GM10248 (cell line): ENCODE measurements at regions not wholly inside any gene's neighbourhood (a gene's known extent, or its start where the extent isn't known, plus 50 kb on each side); places are given as distances from the start of the nearest gene placed in this dataset.

Experiments
- CTCF ChIA-PET: fragments of 300-600 bp; sonication (Branson Sonifier 250); formaldehyde crosslinking; extraction: SDS; loops from one replicate; lab custom pipeline; 2021; ENCODE audit warnings: antibody characterized with exemption; lab: Yijun Ruan, JAX
- POLR2A ChIA-PET: fragments of 350-650 bp; sonication (Branson Sonifier 250); formaldehyde crosslinking; extraction: SDS; loops from one replicate; lab custom pipeline; 2020; ENCODE audit warnings: antibody characterized with exemption; lab: Yijun Ruan, JAX
- DNase-seq: peaks from one replicate; pipeline ENCODE4 v3.0.0; 2012; ENCODE audit errors: extremely low spot score
- TF ChIP-seq, protein P1 (sequence below): IDR thresholded peaks from 2 replicates; pipeline ENCODE4 v1.5.1; 2012; ENCODE audit warnings: mild to moderate bottlenecking, low read depth; ENCODE audit errors: extremely low read depth, missing control alignments, control extremely low read depth

DNA sequence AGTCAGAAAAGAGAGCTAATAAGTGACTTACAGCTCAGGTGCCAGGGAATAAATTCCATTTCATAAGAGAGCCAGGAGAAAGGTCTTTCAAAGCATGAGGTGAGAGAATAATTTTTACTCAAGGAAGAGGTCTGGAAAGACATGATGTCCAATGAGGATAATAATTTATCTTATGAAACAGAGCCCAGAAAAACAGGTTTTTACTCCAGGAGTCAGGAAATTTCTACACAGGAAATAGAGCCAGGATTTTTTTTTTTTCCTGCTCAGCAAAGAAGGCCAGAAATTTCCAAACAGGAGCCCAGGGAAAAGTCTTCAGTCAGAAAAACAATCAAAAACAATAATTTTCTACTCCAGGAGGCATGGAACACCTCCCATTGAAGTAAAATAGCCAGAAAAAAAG is 1185.7 kb upstream of the TSPY4 start:
- TF ChIP-seq, protein P1, sequence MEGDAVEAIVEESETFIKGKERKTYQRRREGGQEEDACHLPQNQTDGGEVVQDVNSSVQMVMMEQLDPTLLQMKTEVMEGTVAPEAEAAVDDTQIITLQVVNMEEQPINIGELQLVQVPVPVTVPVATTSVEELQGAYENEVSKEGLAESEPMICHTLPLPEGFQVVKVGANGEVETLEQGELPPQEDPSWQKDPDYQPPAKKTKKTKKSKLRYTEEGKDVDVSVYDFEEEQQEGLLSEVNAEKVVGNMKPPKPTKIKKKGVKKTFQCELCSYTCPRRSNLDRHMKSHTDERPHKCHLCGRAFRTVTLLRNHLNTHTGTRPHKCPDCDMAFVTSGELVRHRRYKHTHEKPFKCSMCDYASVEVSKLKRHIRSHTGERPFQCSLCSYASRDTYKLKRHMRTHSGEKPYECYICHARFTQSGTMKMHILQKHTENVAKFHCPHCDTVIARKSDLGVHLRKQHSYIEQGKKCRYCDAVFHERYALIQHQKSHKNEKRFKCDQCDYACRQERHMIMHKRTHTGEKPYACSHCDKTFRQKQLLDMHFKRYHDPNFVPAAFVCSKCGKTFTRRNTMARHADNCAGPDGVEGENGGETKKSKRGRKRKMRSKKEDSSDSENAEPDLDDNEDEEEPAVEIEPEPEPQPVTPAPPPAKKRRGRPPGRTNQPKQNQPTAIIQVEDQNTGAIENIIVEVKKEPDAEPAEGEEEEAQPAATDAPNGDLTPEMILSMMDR, result no peak
- POLR2A ChIA-PET, result no interaction called here
- CTCF ChIA-PET, result no interaction called here
- no peak for DNase-seq

DNA sequence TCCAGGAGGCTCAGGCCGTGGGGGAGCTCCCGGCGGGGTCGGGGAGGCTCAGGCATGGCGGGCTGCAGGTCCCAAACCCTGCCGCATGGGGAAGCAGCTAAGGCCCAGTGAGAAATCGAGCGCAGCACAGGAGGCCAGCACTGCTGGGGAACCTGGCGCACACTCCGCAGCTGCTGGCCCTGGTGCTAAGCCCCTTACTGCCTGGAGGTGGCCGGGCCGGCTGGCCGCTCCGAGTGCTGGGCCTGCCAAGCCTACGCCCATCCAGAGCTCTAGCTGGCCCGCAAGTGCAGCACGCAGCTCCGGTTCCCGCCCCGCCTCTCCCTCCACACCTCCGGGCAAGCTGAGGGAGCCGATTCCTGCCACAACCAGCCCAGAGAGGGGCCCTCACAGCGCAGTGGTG is 1208.7 kb upstream of the TSPY4 start:
- DNase-seq, result no peak
- ChIA-PET POLR2A (no interaction called here), CTCF (no interaction called here)
- TF ChIP-seq, protein P1, result no peak

DNA sequence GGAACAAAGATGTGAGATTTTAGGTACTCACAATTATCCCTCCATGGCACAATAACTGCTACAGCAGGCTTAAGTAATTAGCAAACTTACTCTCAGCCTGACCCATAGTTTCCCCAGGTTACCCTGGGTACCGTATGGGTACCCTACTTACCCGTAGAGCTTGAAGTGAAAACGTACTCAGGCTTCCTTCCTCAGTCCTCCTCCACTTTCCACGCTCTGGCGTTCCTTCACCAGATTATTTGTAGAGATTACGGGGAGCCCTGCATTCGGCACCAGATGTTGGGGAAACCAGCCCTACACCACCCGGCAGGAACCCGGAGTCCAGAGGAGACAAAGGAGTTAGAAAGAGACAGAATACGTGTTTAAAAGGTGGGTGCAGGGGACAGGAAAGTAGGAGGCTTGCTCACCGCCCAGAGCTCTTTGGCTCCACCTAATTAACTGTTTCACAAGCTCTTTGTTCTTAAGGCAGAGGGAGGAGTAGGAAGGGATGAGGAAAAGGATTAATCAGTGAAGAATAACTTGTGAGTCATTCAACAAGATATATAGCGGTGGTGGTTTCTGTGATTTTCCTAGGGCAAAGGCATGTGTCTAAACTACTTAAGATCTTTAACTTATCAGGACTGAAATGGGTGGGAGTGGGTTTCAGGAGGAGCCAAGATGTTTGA is 1211.2 kb upstream of the TSPY4 start:
- ChIA-PET CTCF (no interaction called here), POLR2A (no interaction called here)
- TF ChIP-seq, protein P1, result no peak
- no peak for DNase-seq

DNA sequence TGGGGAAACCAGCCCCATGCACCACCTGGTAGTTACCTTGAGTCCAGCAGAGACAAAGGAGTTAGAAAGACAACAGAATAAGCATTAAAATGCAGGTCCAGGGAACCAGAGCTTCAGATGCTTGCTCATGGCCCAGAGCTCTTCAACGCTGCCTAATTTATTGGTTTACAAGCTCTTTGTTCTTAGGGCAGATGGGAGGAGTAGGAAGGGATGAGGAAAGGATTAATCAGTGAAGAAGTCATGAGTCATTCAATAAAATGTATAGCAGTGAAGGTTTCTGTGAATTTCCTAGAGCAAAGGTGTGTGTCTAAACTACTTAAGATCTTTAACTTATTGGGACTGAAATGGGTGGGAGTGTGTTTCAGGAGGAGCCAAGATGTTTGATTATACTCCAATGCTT is 1210.3 kb upstream of the AMELY start:
- DNase-seq, result no peak

DNA sequence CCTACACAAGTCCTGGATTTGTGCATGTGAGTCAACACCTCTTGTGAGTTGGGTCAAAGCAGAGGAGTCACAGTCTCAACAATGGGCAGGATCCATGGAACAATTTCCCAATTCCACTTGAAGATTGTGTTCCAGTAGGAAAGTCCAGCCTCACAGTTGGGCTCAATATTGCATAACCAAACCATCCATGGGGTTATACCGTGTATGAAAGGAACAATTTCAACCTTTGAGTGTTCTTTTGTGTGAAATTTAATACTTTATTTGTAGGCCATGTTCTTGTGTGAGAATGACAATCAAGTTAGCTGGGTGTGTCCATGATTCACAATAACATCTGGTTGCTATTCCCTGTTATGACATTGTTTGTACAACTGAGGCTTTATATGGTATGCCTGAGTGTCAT is 1182.9 kb upstream of the AMELY start:
- no peak for DNase-seq
- ChIA-PET POLR2A (no interaction called here), CTCF (no interaction called here)
- TF ChIP-seq, protein P1, result no peak

More for the DNA sequence above, 1210.3 kb upstream of the AMELY start:
- TF ChIP-seq, protein P1, result no peak
- ChIA-PET POLR2A (no interaction called here), CTCF (no interaction called here)

DNA sequence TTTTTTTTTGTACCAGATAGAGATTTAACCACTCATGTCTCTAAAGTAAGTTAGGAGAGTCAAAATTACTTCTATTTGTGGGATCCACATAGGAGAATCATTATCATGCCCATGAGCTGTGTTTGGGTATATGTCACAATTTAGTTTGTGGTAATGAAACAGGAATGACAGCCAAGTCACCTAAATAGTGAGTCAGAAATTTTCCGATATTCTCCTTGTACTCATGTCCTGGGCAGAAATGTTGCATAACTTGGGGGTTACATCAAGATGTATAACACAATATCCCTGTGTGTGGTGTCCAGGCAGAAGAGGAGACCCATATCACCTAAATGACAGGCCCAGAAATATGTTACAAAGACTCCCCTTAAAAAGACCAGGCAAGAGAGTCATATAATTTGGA is 1181.4 kb upstream of the AMELY start:
- POLR2A ChIA-PET, result no interaction called here
- CTCF ChIA-PET, result no interaction called here
- TF ChIP-seq, protein P1, result no peak
- no peak for DNase-seq

DNA sequence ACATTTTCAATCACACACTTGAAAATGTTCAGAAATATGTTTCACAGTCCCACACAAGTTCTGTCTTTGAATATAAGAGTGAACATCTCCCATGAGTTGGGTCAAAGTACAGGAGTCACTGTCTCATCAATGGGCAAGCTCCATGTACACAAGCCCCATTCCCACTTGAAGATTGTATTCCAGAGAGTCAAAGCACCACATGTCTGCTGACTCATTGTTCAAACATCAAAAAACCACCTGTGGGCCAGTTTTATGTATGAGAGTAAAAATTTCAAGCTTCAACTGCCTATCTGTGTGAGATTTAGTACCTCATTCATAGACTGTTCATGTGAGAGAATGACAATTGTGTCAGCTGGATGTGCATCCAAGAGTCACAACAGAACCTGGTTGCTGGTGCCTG is 1174.4 kb upstream of the AMELY start:
- CTCF ChIA-PET, result no interaction called here
- POLR2A ChIA-PET, result no interaction called here
- TF ChIP-seq, protein P1, result no peak
- no peak for DNase-seq
